Natural killer cell (primary cell): ENCODE measurements at regions not wholly inside any gene's neighbourhood (a gene's known extent, or its start where the extent isn't known, plus 50 kb on each side); places are given as distances from the start of the nearest gene placed in this dataset.

Experiments
- ATAC-seq, 3 donors: fragments of 150-1000 bp in 2 of 3; fragments of 200-7000 bp in 1 of 3; cut with Tn5 transposase; 1 replicate in 1 of 3; 2 replicates in 2 of 3; pipeline ENCODE4 v1.10.0; 2021; ENCODE audit warnings: mild to moderate bottlenecking in 2 of 3, moderate library complexity in 2 of 3
- DNase-seq, 2 donors: peaks; one replicate each; pipeline versions ENCODE4 v3.0.0 to v3.0.0-alpha.2; 2013 to 2021; ENCODE audit warnings: mixed read lengths in 1 of 2
- H3K27ac ChIP-seq: one replicate; pipeline ENCODE4 v1.5.1; 2013; ENCODE audit warnings: mild to moderate bottlenecking, low read length
- H3K27me3 ChIP-seq: one replicate; pipeline ENCODE4 v1.6.1; 2013; ENCODE audit warnings: low read length; ENCODE audit not compliant: control insufficient read depth, insufficient read depth
- H3K36me3 ChIP-seq: one replicate; pipeline ENCODE4 v1.6.1; 2013; ENCODE audit warnings: low read length; ENCODE audit not compliant: control insufficient read depth, insufficient read depth
- H3K4me1 ChIP-seq: one replicate; pipeline ENCODE4 v1.6.1; 2013; ENCODE audit warnings: low read length; ENCODE audit not compliant: control insufficient read depth, insufficient read depth
- H3K4me3 ChIP-seq: one replicate; pipeline ENCODE4 v1.5.1; 2013; ENCODE audit warnings: low read length
- H3K9me3 ChIP-seq: one replicate; pipeline ENCODE4 v1.6.1; 2013; ENCODE audit warnings: low read length; ENCODE audit not compliant: control insufficient read depth, insufficient read depth
- H3K27ac Mint-ChIP-seq, 2 donors: one replicate each; pipeline ENCODE4 v1.8.0; 2022; ENCODE audit warnings: mild to moderate bottlenecking in 2 of 2, mixed read lengths in 2 of 2, moderate library complexity in 1 of 2
- H3K27me3 Mint-ChIP-seq, 2 donors: one replicate each; pipeline ENCODE4 v1.8.0; 2022; ENCODE audit warnings: low read depth in 2 of 2, mixed read lengths in 2 of 2
- H3K36me3 Mint-ChIP-seq: one replicate; pipeline ENCODE4 v1.8.0; 2022; ENCODE audit warnings: mixed read lengths
- H3K4me1 Mint-ChIP-seq, 2 donors: one replicate each; pipeline ENCODE4 v1.8.0; 2022; ENCODE audit warnings: mixed read lengths in 2 of 2
- H3K4me3 Mint-ChIP-seq: one replicate; pipeline ENCODE4 v1.8.0; 2022; ENCODE audit warnings: mild to moderate bottlenecking, moderate library complexity, mixed read lengths
- H3K9me3 Mint-ChIP-seq, 2 donors: one replicate each; pipeline ENCODE4 v1.8.0; 2022; ENCODE audit warnings: mixed read lengths in 2 of 2
- CTCF ChIP-seq: fragments of 200-600 bp; IDR thresholded peaks from one replicate; pipeline ENCODE4 v1.8.0; 2022; ENCODE audit warnings: antibody characterized with exemption
- WGBS: methylation state at CpG from one replicate; pipeline ENCODE4 v1.1.7; 2013; ENCODE audit warnings: missing lambda C conversion rate; ENCODE audit not compliant: insufficient coverage; 5-methylcytosine and 5-hydroxymethylcytosine counted together
- intact Hi-C: fragments of 100-400 bp; cut with micrococcal nuclease; formaldehyde crosslinking; loops from one replicate; pipeline ENCODE4 v1.14.2; 2022

GRCh38 chr6:95128439-95128838, 448.9 kb upstream of the MANEA start:
- H3K9me3 Mint-ChIP-seq = peaks cover 7 to 13% of the 10 kb centered on the region in 2 donors
- Histone ChIP-seq H3K4me3 (no peak overlapping the region), H3K27ac (no peak overlapping the region), H3K36me3 (no peaks in the 10 kb centered on the region), H3K4me1 (no peaks in the 10 kb centered on the region), H3K27me3 (no peaks in the 10 kb centered on the region), H3K9me3 (no peaks in the 10 kb centered on the region)
- TF ChIP-seq CTCF = no peak
- no peak overlapping the region for H3K4me3 Mint-ChIP-seq
- H3K27me3 Mint-ChIP-seq = no peaks in the 10 kb centered on the region
- H3K36me3 Mint-ChIP-seq = no peaks in the 10 kb centered on the region
- no peak overlapping the region for H3K27ac Mint-ChIP-seq
- intact Hi-C loops = no loop called here
- no peaks in the 10 kb centered on the region for H3K4me1 Mint-ChIP-seq
- DNase-seq = no peak
- no peak for ATAC-seq
- WGBS = no CpG with 5 or more reads among the region's 2 CpGs

DNA sequence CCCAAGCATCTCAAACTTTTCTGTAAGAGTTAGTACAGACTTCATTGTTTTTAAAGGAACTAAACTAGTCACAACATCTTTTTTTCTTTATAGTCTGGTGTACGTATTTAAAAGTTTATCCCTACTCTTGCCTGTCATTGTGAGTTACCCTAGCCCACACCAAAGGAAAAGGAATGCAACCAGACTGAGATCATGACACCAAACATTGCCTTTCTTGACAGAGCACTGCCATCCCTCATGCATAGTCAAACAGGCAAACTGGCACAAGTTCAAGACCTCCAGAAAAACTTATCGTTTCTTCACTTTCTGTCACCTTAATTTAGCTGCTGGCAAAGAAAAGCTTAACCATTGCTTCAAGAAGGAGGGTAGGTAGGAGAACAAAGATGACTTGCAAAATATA, 448.4 kb upstream of the MANEA start:
- no peaks in the 10 kb centered on the region for H3K9me3 ChIP-seq
- 83% methylated on average over 2 of the region's 2 CpGs for WGBS
- no peaks in the 10 kb centered on the region for H3K27me3 Mint-ChIP-seq
- no peaks in the 10 kb centered on the region for H3K27me3 ChIP-seq
- DNase-seq = no peak
- ATAC-seq = no peak
- intact Hi-C loops = no loop called here
- H3K27ac ChIP-seq = no peak overlapping the region
- no peaks in the 10 kb centered on the region for H3K36me3 Mint-ChIP-seq
- TF ChIP-seq CTCF = no peak
- H3K4me1 ChIP-seq = no peaks in the 10 kb centered on the region
- H3K36me3 ChIP-seq = no peaks in the 10 kb centered on the region
- H3K27ac Mint-ChIP-seq = no peak overlapping the region
- H3K4me3 Mint-ChIP-seq = no peak overlapping the region
- H3K4me1 Mint-ChIP-seq = no peaks in the 10 kb centered on the region
- no peak overlapping the region for H3K4me3 ChIP-seq
- H3K9me3 Mint-ChIP-seq = peaks cover 7 to 13% of the 10 kb centered on the region in 2 donors

DNA sequence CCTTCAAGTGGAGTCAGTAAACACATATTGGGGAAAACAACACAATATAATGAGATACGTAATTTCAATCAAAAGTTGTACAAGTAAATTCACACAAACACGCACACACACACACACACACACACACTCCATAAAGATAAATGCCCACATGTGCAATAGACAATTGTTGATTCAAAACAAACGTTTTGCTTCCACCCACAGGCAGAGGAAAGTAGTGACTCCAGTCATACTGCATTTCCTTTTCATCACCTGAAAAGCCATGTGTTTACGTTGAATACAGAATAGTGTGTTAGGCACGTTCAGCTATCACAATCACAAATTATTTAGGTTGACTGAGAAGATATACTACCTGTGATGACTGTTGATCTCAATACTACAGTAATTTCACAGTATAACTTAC, 443.8 kb upstream of the MANEA start:
- H3K4me3 ChIP-seq = no peak overlapping the region
- no peaks in the 10 kb centered on the region for H3K9me3 ChIP-seq
- no peaks in the 10 kb centered on the region for H3K36me3 Mint-ChIP-seq
- no peak overlapping the region for H3K27ac ChIP-seq
- H3K4me1 ChIP-seq = no peaks in the 10 kb centered on the region
- intact Hi-C loops = no loop called here
- peaks cover 2 to 8% of the 10 kb centered on the region in 2 donors for H3K9me3 Mint-ChIP-seq
- H3K27me3 Mint-ChIP-seq = no peaks in the 10 kb centered on the region
- no peaks in the 10 kb centered on the region for H3K36me3 ChIP-seq
- no peak overlapping the region for H3K4me3 Mint-ChIP-seq
- no peak overlapping the region for H3K27ac Mint-ChIP-seq
- ATAC-seq = no peak
- no peak for TF ChIP-seq CTCF
- WGBS = 57% methylated on average over 3 of the region's 5 CpGs
- DNase-seq = no peak
- no peaks in the 10 kb centered on the region for H3K27me3 ChIP-seq
- no peaks in the 10 kb centered on the region for H3K4me1 Mint-ChIP-seq

GRCh38 chr6:95135182-95135581, 442.2 kb upstream of the MANEA start:
- ATAC-seq (no peak), DNase-seq (no peak)
- no peak overlapping the region for H3K27ac Mint-ChIP-seq
- H3K9me3 Mint-ChIP-seq = peaks cover 7 to 8% of the 10 kb centered on the region in 2 donors
- no peaks in the 10 kb centered on the region for H3K36me3 Mint-ChIP-seq
- no peaks in the 10 kb centered on the region for H3K4me1 Mint-ChIP-seq
- WGBS = 80% methylated on average over 1 of the region's 1 CpG
- Histone ChIP-seq H3K4me3 (no peak overlapping the region), H3K36me3 (no peaks in the 10 kb centered on the region), H3K27me3 (no peaks in the 10 kb centered on the region), H3K4me1 (no peaks in the 10 kb centered on the region), H3K27ac (no peak overlapping the region), H3K9me3 (no peaks in the 10 kb centered on the region)
- intact Hi-C loops = no loop called here
- H3K4me3 Mint-ChIP-seq = no peak overlapping the region
- H3K27me3 Mint-ChIP-seq = no peaks in the 10 kb centered on the region
- TF ChIP-seq CTCF = no peak
